ENCODE measurements at regions not wholly inside any gene's neighbourhood (a gene's known extent, or its start where the extent isn't known, plus 50 kb on each side); places are given as distances from the start of the nearest gene placed in this dataset.

- no peak for DNase-seq
Measured at GRCh38 chr13:65488606-65489005, 1741.5 kb downstream of the PCDH9 start.

GRCh38 chr13:65479692-65480091 lies 1750.4 kb downstream of the PCDH9 start:
- DNase-seq = no peak

DNA sequence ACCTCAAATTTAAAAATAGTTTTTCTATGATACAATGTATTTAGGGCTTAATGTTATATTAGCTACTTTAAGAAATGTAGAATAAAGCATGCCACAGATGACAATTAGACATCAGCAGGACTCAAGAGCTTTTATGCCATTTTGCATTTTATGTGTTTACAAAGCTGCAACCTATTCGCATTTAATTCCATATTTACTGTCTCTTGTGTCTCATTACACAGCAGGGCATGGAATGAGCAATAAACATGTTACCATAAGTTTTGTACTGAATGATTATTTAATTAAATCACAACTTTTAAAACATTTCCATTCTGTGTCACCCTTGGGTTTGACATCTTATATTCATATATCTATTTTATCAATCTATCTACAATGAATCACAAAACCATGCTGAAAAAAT lies 1756.9 kb downstream of the PCDH9 start:
- no peak for DNase-seq

DNA sequence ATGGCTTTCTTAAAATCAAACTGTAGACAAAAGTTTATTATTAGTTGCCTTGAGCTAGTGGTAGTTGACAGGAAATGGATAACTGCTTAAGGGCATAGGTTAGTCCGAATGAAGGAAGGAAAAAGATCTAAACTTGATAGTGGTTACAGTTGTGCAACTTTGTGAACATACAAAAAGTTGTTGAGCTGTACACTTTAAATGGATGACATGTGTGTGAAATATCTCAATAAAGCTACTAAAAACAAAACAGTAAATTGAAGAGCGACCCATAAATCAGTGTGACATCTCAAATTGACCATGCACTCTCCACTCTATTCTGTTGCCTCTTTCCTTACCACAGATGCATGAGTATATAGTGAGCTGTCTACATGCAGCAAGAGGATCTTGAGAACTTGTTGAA lies 1757.8 kb downstream of the PCDH9 start:
- DNase-seq = no peak

GRCh38 chr13:65470781-65471180 lies 1759.4 kb downstream of the PCDH9 start:
- no peak for DNase-seq

DNA sequence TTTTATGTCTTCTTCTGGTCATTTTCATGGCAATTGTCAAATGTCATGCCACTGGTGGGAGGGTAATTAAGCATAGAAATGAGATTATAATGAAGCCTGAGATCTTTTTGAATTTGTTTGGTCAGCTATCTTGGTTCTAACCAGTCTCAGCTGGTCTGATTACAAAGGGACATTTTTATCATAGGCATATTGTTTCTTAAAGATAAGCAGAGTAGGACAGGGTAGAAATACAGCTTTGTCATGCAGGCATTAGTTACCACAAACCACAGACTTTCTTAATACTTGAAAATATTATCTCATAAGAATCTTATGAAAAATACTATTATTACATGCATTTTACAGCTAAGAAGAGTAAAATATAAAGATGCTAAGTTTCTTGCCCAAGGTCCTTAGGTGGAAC lies 1761.5 kb downstream of the PCDH9 start:
- no peak for DNase-seq

GRCh38 chr13:65461590-65461989 lies 1768.5 kb downstream of the PCDH9 start:
- no peak for DNase-seq

DNA sequence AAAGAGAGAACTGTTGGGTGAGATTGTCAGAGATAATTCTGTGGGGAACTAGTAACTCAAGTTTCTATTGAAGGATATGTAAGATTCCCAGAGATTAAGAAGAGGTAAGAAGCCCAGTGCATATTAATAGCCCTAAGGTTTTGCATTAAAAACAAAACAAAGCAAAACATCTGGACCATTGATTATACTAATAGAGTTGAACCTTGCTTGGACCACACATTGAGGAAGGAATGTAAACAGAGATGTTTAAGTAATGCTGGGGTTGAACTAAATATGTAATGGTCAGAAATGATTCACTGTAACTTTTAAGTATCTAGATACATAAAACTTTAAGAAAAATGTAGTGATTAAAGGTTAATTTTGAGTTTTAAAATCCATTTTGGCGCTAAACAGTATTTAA lies 1770.0 kb downstream of the PCDH9 start:
- no peak for DNase-seq

DNA sequence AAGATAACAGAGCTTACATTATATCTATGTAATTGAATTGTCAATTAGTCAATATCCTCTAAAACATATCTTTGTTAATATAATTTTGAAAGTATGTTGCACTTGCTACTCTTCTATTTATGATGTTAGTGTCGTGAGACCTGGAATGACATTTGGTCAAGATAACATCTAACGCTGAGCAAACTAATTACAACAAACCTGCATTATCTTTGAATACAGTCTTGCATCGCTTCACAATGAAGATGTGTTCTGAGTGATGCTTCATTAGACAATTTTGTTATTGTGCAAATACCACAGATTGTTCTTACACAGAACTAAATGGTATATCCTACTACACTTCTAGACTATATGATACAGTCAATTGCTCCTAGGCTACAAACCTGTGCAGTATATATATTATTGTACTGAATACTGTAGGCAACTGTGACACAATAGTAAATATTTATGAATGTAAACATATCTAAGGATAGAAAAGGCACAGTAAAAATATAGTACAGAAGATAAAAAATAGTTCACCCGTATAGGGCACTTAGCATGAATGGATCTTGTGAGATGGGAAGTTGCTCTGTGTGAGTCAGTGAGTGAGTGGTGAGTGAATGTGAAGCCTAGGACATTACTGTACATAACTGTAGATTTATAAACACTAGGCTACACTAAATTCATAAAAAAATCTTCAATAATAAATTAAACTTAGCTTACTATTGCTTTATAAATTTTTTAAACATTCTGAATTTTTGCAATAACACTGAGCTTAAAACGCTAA lies 1773.8 kb downstream of the PCDH9 start:
- no peak for DNase-seq

DNA sequence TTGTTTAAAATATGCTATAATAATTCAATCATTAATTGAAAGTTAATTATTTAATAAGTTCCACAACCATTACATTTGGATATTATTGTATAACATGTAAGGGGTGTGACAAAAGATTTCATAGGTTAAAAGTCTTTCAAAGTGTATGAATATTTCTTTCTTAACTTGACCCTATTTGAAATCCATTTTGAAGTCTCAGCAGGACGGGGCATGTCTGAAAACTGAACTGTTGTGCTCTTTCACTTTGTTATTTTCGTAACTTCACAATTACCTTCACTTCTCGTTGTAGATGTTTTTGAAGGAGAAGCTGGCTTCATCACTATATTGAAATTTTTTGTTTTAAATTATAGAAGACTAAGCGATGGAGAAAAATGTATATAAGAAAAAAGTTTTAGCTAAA lies 1775.7 kb downstream of the PCDH9 start:
- DNase-seq = no peak

DNA sequence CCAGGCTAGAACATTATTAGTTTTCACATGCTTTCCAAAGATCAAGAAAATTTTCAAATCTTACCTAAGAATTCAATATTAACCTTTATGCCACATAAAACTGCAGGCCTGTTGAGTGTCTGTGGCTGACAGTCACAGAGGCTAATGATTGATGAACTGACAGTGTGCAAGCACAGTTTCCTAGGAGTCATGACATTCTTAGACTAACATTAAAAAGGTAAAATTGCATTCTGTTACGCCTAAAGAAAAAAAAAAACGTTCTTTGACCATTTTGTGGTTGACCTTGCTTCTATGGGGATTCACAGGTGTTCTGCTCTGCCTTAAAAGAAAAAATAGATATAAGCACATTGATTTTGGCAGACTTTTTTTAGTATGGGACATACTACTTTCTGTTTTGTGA lies 1776.2 kb downstream of the PCDH9 start:
- no peak for DNase-seq

- DNase-seq = no peak
Measured at GRCh38 chr13:65445340-65445739, 1784.8 kb downstream of the PCDH9 start.

DNA sequence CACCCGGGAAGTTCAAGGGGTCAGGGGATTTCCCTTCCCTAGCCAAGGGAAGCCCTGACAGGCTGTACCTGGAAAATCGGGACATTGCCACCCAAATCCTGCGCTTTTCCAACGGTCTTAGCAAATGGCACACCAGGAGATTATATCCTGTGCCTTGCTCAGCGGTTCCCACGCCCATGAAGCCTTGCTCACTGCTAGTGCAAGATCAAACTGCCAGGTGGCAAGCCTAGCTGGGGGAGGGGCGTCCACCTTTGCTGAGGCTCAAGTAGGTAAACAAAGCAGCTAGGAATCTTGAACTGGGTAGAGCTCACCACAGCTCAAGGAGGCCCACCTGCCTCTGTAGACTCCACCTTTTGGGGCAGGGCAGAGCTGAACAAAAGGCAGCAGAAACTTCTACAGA lies 1794.5 kb downstream of the PCDH9 start:
- DNase-seq = no peak

GRCh38 chr13:65417953-65418352 lies 1812.2 kb downstream of the PCDH9 start:
- no peak for DNase-seq

GRCh38 chr13:65416784-65417183 lies 1813.4 kb downstream of the PCDH9 start:
- no peak for DNase-seq

DNA sequence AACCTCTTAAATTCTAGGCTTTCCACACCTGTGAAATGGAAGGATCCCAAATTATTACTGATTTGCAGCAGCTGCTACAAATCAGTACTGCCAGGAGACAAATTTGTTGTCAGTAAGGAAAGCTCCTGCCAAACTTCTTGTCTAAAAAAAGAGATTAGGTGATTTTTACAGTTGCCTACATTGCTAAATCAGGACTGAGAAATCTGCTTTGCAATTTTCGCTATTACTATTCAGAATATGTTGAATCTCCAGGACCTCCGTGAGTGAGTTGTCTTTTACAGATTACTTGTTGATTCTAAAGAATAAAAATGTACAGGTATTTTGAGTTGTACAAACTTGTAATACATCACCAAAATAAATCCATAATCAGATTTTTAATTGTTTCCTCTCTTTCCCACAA lies 1815.9 kb downstream of the PCDH9 start:
- no peak for DNase-seq

DNA sequence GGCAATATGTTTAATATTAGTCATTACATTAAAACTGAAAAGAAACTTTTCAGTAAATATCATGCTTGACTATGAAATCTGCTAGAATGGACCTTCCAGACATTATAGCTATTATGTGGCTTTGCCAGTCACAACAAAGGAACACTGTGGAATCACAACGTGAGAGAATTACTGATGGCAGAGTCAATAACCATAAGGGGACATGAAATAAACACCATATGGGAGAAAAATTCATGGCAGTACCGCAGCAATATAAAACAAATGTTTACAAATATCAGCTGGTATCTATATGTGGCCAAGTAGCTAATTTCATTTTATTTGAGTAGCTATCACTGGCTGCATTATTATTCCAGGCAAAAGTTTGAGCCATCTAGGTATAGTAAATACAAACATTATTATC lies 1818.6 kb downstream of the PCDH9 start:
- DNase-seq = no peak

DNA sequence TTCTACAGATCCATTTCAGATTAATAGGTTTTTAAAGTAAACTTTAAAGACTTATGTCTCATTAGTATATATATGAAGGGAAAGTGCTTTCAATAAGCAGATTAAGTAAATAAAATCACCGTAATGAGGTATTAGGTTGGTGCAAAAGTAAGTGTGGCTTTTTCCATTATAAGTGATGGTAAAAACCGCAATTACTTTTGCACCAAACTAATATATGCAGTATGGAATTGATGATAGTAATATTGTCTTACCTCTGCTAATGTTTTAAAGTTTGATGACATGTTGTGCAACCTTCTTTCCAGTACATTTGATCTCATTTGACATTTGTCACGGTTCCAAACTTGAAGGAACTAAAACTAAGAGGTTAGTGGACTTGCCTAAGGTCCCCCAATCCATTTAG lies 1819.3 kb downstream of the PCDH9 start:
- DNase-seq = no peak

DNA sequence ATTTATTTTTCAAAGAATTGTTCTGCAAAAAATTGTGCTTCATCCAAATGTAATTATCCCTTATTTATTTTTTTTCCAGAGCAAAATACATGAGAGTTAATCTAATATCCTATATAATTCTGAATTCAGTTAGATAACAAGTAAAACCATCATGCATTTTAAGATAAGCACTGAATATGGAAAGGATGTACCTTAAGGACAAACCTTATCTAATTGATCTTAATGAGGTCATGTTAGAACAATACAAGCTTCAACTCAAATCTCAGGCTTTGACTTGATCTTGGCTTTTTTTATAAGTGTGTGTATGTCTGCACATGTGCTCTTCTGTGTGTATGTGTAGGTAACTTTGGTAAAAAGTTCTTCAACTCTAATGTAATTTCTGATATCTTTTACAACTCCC lies 1828.8 kb downstream of the PCDH9 start:
- DNase-seq = no peak

DNA sequence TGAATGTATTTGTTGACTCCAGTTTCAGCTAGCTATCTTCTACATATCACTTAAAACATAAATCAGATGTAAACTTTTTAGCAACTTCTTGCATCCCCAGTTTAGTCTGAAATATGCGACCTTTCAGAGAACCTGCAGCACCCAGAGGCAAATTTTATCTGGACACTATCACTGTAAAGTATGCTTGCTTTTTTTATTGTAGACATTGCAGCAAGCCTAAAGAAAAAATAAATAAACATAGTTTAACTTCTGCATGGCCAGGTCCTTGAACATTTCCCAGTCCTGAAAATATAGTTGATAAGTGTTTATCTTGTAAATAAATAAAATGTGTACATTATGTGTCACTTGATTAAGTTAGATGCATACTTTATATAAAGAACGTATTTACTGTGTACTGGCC lies 1829.4 kb downstream of the PCDH9 start:
- DNase-seq = no peak

- DNase-seq = no peak
Measured at GRCh38 chr13:65387743-65388347, 1842.3 kb downstream of the PCDH9 start.

GRCh38 chr13:65378943-65379519 lies 1851.1 kb downstream of the PCDH9 start:
- DNase-seq = no peak

GRCh38 chr13:65378484-65378883 lies 1851.7 kb downstream of the PCDH9 start:
- DNase-seq = no peak

- no peak for DNase-seq
Measured at GRCh38 chr13:65368832-65369231, 1861.3 kb downstream of the PCDH9 start.

Data from right kidney (tissue), 1 donor.